ENCODE measurements at regions not wholly inside any gene's neighbourhood (a gene's known extent, or its start where the extent isn't known, plus 50 kb on each side); places are given as distances from the start of the nearest gene placed in this dataset.

DNA sequence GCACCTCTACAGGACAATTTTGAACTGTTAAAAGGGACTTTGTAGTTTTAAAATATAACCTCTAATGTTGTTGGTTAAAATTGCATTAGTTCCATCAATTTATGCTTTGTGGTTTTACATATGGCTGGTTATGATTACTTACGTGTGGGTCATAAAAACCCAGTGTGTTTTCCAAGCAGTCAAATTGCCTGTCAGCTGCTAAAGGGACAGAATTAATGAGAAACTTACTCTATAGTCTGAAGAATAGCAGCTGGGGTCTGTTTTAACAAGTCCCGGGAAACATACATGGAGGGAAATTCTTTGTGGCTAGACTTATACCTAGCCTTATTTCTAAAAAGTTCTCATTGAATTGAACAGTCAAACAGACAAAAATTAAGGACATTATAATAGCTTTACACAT lies 820.9 kb upstream of the ADGRL4 start:
- Histone ChIP-seq H3K27me3 (no peaks in the 10 kb centered on the region), H3K4me1 (no peaks in the 10 kb centered on the region), H3K36me3 (no peaks in the 10 kb centered on the region), H3K4me3 (no peak overlapping the region), H3K9me3 (no peaks in the 10 kb centered on the region), H3K27ac (no peak overlapping the region)
- DNase-seq (ENCODE audit: low spot score) = no peak
- no peak for TF ChIP-seq CTCF (IDR thresholded peaks at IDR 0.05)

- TF ChIP-seq CTCF (IDR thresholded peaks at IDR 0.05) = no peak
- Histone ChIP-seq H3K9me3 (no peaks in the 10 kb centered on the region), H3K36me3 (no peaks in the 10 kb centered on the region), H3K4me3 (no peak overlapping the region), H3K4me1 (no peaks in the 10 kb centered on the region), H3K27ac (no peak overlapping the region), H3K27me3 (no peaks in the 10 kb centered on the region)
- no peak for DNase-seq (ENCODE audit: low spot score)
Measured at GRCh38 chr1:79825551-79825950, 819.0 kb upstream of the ADGRL4 start.

- no peak for TF ChIP-seq CTCF (IDR thresholded peaks at IDR 0.05)
Measured at GRCh38 chr1:79822053-79822452, 815.5 kb upstream of the ADGRL4 start.

GRCh38 chr1:79819140-79819539 lies 812.6 kb upstream of the ADGRL4 start:
- Histone ChIP-seq H3K4me3 (no peak overlapping the region), H3K27me3 (no peaks in the 10 kb centered on the region), H3K9me3 (no peaks in the 10 kb centered on the region), H3K4me1 (no peaks in the 10 kb centered on the region), H3K27ac (no peak overlapping the region), H3K36me3 (no peaks in the 10 kb centered on the region)
- TF ChIP-seq CTCF (IDR thresholded peaks at IDR 0.05) = no peak
- no peak for DNase-seq (ENCODE audit: low spot score)

More at GRCh38 chr1:79822053-79822452, 815.5 kb upstream of the ADGRL4 start:
- H3K9me3 ChIP-seq = no peaks in the 10 kb centered on the region
- no peak for DNase-seq (ENCODE audit: low spot score)
- H3K36me3 ChIP-seq = no peaks in the 10 kb centered on the region
- no peaks in the 10 kb centered on the region for H3K27me3 ChIP-seq
- no peak overlapping the region for H3K4me3 ChIP-seq
- no peak overlapping the region for H3K27ac ChIP-seq
- no peaks in the 10 kb centered on the region for H3K4me1 ChIP-seq

DNA sequence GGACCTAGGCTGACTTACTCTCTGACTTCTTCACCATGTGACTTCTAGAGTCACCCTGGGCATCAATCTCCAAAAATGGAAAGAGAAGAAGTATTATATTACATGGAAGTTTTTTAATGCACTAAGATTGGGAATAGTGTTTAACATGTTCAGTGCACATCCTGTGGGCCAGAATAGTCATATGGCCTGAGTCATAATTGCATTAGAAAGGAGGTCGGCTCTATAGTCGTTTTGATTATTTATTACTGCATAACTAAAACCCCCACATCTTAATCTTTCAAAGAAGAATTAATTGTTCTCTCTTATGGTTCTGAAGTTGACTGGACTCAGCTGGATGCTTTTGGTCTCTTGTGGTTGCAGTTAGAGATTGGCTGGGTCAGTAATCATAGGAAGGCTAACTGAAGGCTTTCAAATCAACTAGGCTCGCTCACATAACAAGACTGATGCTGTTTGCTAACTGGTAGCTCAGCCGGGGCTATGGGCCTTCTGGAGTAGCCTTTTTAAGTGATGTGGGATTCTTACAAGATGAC lies 810.6 kb upstream of the ADGRL4 start:
- TF ChIP-seq CTCF (IDR thresholded peaks at IDR 0.05) = no peak
- no peak for DNase-seq (ENCODE audit: low spot score)
- no peaks in the 10 kb centered on the region for H3K27me3 ChIP-seq
- H3K9me3 ChIP-seq = no peaks in the 10 kb centered on the region
- H3K4me1 ChIP-seq = no peaks in the 10 kb centered on the region
- H3K27ac ChIP-seq = no peak overlapping the region
- H3K4me3 ChIP-seq = no peak overlapping the region
- H3K36me3 ChIP-seq = no peaks in the 10 kb centered on the region

GRCh38 chr1:79815115-79815514 lies 808.6 kb upstream of the ADGRL4 start:
- H3K27ac ChIP-seq = no peak overlapping the region
- H3K4me1 ChIP-seq = no peaks in the 10 kb centered on the region
- no peaks in the 10 kb centered on the region for H3K9me3 ChIP-seq
- no peak overlapping the region for H3K4me3 ChIP-seq
- no peak for DNase-seq (ENCODE audit: low spot score)
- H3K36me3 ChIP-seq = no peaks in the 10 kb centered on the region
- no peaks in the 10 kb centered on the region for H3K27me3 ChIP-seq
- no peak for TF ChIP-seq CTCF (IDR thresholded peaks at IDR 0.05)

Measured in right atrium auricular region (tissue), 2 donors.